ENCODE measurements at regions not wholly inside any gene's neighbourhood (a gene's known extent, or its start where the extent isn't known, plus 50 kb on each side); places are given as distances from the start of the nearest gene placed in this dataset.
"Not testable (repeated sequence)": the region's sequence is repeated elsewhere in the genome, so short reads cannot be mapped to it uniquely, and the experiment has no call there.

GRCh38 chr1:120607882-120608281, 115.9 kb upstream of the NBPF26 start:
- not testable (repeated sequence) for TF ChIP-seq ZNF407 (IDR thresholded peaks at IDR 0.05; ENCODE audit: low read depth); SIN3B (IDR thresholded peaks at IDR 0.05; ENCODE audit: low read depth); CTCF (IDR thresholded peaks at IDR 0.05 in 2 of 3, conservative IDR thresholded peaks at IDR 0.05 in 1 of 3; ENCODE audit: insufficient read depth in 2 of 3, low read depth in 1 of 3, low read length in 3 of 3); TRIM24 (IDR thresholded peaks at IDR 0.05); RFX5 (IDR thresholded peaks at IDR 0.05; ENCODE audit: low read depth, low read length); BCL6 (CRISPR knock-in tag; IDR thresholded peaks at IDR 0.05); PPARD (CRISPR knock-in tag; IDR thresholded peaks at IDR 0.05); RB1 (IDR thresholded peaks at IDR 0.05; ENCODE audit: low read depth); USF1 (CRISPR knock-in tag; IDR thresholded peaks at IDR 0.05)

Measured in K562 (cell line).